ENCODE measurements at regions not wholly inside any gene's neighbourhood (a gene's known extent, or its start where the extent isn't known, plus 50 kb on each side); places are given as distances from the start of the nearest gene placed in this dataset.

- H3K4me3 Mint-ChIP-seq (ENCODE audit: unreplicated experiment): no peak overlapping the region
- no peaks in the 10 kb centered on the region for H3K4me1 ChIP-seq
- BruUV-seq (replicated peaks): no TSS peak
- intact Hi-C loops (cut with micrococcal nuclease; ENCODE audit: unreplicated experiment): no loop called here
- H3K9me3 ChIP-seq: no peaks in the 10 kb centered on the region; the same call in 1 of the 2 replicates
- H3K27ac Mint-ChIP-seq (ENCODE audit: unreplicated experiment): no peak overlapping the region
- no peaks in the 10 kb centered on the region for H3K4me1 Mint-ChIP-seq (ENCODE audit: low read depth, unreplicated experiment)
- no peak for TF ChIP-seq CTCF (IDR thresholded peaks at IDR 0.05; ENCODE audit: insufficient read depth in 1 of 2, low read depth in 1 of 2, low read length in 1 of 2, severe bottlenecking in 1 of 2, unreplicated experiment in 1 of 2)
- ChIA-PET CTCF (no interaction called here), POLR2A (no interaction called here)
- DNase-seq: no peak
- no peak overlapping the region for H3K4me3 ChIP-seq (ENCODE audit: low read depth, low read length)
- no peaks in the 10 kb centered on the region for H3K9me3 Mint-ChIP-seq (ENCODE audit: unreplicated experiment)
- H3K27me3 ChIP-seq (replicated peaks; ENCODE audit: control insufficient read depth, insufficient read depth, low read length): no peaks in the 10 kb centered on the region
- H3K36me3 Mint-ChIP-seq (ENCODE audit: insufficient read depth, unreplicated experiment): no peaks in the 10 kb centered on the region
- H3K27me3 Mint-ChIP-seq (ENCODE audit: insufficient read depth, unreplicated experiment): peaks cover 4% of the 10 kb centered on the region
- no peaks in the 10 kb centered on the region for H3K36me3 ChIP-seq (ENCODE audit: control insufficient read depth, insufficient read depth, low read length)
These were observed 151.3 kb downstream of the DHRS2 start for GRCh38 chr14:23787436-23787835.

- intact Hi-C loops (cut with micrococcal nuclease; ENCODE audit: unreplicated experiment): no loop called here
- no peak for DNase-seq
- Mint-ChIP-seq H3K27me3 (ENCODE audit: insufficient read depth, unreplicated experiment) (peaks cover 4% of the 10 kb centered on the region), H3K36me3 (ENCODE audit: insufficient read depth, unreplicated experiment) (no peaks in the 10 kb centered on the region), H3K4me1 (ENCODE audit: low read depth, unreplicated experiment) (no peaks in the 10 kb centered on the region), H3K4me3 (ENCODE audit: unreplicated experiment) (no peak overlapping the region), H3K27ac (ENCODE audit: unreplicated experiment) (no peak overlapping the region), H3K9me3 (ENCODE audit: unreplicated experiment) (no peaks in the 10 kb centered on the region)
- no TSS peak for BruUV-seq (replicated peaks)
- H3K27me3 ChIP-seq (replicated peaks; ENCODE audit: control insufficient read depth, insufficient read depth, low read length): no peaks in the 10 kb centered on the region
- no peaks in the 10 kb centered on the region for H3K36me3 ChIP-seq (ENCODE audit: control insufficient read depth, insufficient read depth, low read length)
- H3K4me3 ChIP-seq (ENCODE audit: low read depth, low read length): no peak overlapping the region
- CTCF ChIA-PET: no interaction called here
- no peaks in the 10 kb centered on the region; the same call in 1 of the 2 replicates for H3K9me3 ChIP-seq
- no peak for TF ChIP-seq CTCF (IDR thresholded peaks at IDR 0.05; ENCODE audit: insufficient read depth in 1 of 2, low read depth in 1 of 2, low read length in 1 of 2, severe bottlenecking in 1 of 2, unreplicated experiment in 1 of 2)
- H3K4me1 ChIP-seq: no peaks in the 10 kb centered on the region
- POLR2A ChIA-PET: no interaction called here
These were observed 153.5 kb downstream of the DHRS2 start for GRCh38 chr14:23789696-23790095.

GRCh38 chr14:23793532-23793931 lies 157.4 kb downstream of the DHRS2 start:
- ChIA-PET POLR2A (no interaction called here), CTCF (interaction anchor here (0.6 kb wide), 1 partner anchor 315 kb away, joined by 3 read pairs; no protein-coding TSS in a partner anchor)
- intact Hi-C loops (cut with micrococcal nuclease; ENCODE audit: unreplicated experiment): no loop called here
- Histone ChIP-seq H3K9me3 (no peaks in the 10 kb centered on the region; the same call in 1 of the 2 replicates), H3K36me3 (ENCODE audit: control insufficient read depth, insufficient read depth, low read length) (no peaks in the 10 kb centered on the region), H3K4me3 (ENCODE audit: low read depth, low read length) (no peak overlapping the region), H3K27me3 (replicated peaks; ENCODE audit: control insufficient read depth, insufficient read depth, low read length) (no peaks in the 10 kb centered on the region), H3K4me1 (no peaks in the 10 kb centered on the region)
- BruUV-seq (replicated peaks): no TSS peak
- H3K36me3 Mint-ChIP-seq (ENCODE audit: insufficient read depth, unreplicated experiment): no peaks in the 10 kb centered on the region
- H3K4me1 Mint-ChIP-seq (ENCODE audit: low read depth, unreplicated experiment): no peaks in the 10 kb centered on the region
- H3K9me3 Mint-ChIP-seq (ENCODE audit: unreplicated experiment): no peaks in the 10 kb centered on the region
- H3K27me3 Mint-ChIP-seq (ENCODE audit: insufficient read depth, unreplicated experiment): peaks cover 2% of the 10 kb centered on the region
- DNase-seq: no peak
- H3K4me3 Mint-ChIP-seq (ENCODE audit: unreplicated experiment): no peak overlapping the region
- no peak overlapping the region for H3K27ac Mint-ChIP-seq (ENCODE audit: unreplicated experiment)
- no peak for TF ChIP-seq CTCF (IDR thresholded peaks at IDR 0.05; ENCODE audit: insufficient read depth in 1 of 2, low read depth in 1 of 2, low read length in 1 of 2, severe bottlenecking in 1 of 2, unreplicated experiment in 1 of 2)

Data from Caco-2 (cell line).